NCI-H446 treated with DMSO at 0.1 percent for 48 hours (cell line): ENCODE measurements at regions not wholly inside any gene's neighbourhood (a gene's known extent, or its start where the extent isn't known, plus 50 kb on each side); places are given as distances from the start of the nearest gene placed in this dataset.

Experiments used
- DNase-seq: peaks from one replicate; lab custom pipeline; 2025; lab: John Stamatoyannopoulos, UW

DNA sequence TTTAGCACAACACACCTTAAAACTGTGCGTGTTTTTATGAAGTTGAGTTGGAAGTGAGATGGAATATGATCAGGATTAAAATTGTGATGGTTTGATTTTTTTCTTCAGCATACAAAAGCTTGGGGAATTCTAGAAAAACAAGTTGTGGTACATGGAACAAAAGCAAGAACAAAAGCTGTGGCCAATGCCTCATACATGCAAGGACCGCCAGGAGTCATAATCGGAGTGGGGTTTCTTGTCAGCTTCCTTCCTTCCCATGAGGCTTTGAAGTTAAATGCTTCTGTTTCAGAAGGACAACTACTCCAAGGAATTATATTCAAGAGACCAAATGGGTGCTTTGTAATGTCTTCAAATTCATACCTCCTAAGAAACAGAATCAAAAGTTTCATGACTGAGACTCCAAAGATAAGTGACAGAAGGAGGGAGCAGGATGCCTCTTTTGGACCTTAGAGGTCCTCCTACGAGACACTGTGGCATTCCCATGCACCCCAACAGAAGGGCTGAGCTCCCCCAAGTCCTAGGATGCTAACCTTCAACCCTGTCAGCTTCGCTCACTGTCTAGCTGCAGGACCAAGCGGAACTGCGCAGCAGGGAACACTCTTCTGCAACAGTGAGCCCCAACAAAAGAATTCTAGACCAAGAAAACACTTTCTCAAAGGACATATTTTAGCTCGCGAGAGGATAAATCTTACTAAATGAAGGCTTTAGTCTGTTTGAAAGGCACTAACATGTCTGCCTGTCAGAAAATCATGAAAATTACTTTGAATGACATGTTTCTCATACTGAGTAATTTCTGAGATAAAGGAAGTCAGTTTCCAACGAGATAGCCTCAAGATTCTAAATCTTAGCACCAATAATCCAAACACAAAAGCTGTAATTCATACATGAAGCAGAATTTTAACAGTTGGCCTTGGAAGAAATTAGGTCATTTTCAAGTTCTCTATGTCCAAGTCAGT, 108.5 kb upstream of the NHSL1 start:
- DNase-seq: no peak

DNA sequence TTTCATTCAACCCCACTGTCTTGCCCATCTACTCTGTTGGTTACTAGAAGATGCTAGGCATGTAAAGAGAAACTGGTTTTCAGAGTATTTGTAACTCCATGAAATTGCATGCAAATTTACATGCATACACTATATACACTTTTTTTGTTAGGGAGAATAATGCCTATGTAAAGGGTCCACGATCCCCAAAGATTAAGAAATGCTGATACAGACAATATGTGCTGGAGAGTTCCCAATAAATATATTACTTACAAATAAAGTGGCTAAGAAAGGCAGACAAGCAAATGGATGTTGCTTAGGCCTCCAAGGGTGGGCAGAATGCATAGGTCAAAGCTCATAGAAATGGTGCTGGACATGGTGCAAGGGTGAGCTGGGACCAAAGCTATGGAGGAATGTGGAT, 109.6 kb upstream of the NHSL1 start:
- DNase-seq: no peak

DNA sequence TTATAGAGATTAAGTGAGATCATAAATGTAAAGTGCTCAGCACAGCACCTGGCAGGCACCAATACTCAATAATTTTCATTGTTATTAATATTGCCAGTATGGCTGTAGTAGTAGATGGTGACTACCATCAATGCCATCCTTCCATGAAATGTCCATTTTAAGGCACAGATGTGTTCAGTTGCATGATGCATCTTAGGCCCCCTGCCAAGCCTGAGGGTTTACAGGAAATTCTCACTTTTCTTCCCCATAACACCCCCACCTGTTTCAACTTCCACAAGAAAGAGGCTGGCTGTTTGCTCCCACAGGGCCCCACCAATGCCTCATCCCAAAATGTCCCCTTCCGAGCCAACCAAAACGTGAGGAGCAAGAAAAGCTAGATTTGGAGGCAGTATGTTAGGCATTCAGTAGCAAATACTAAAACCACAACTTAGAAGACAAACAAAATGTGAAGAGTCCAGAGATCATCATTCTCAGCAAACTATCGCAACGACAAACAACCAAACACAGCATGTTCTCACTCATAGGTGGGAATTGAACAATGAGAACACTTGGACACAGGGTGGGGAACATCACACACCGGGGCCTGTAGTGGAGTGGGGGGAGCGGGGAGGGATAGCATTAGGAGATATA, 110.6 kb upstream of the NHSL1 start:
- no peak for DNase-seq

DNA sequence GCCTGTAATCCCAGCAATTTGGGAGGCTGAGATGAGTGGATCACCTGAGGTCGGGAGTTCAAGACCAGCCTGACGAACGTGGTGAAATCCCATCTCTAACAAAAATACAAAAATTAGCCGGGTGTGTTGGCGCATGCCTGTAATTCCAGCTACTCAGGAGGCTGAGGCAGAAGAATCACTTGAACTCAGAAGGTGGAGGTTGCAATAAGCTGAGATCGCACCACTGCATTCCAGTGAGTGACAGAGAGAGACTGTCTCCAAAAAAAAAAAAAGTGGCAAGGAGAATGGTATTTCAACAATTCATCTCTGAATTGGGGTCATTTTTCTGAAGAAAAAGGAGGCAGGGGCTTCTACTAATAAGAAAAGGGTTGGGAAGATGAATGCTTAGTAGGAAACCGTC, 111.5 kb upstream of the NHSL1 start:
- no peak for DNase-seq

GRCh38 chr6:138614151-138614550, 114.9 kb upstream of the NHSL1 start:
- DNase-seq: no peak

DNA sequence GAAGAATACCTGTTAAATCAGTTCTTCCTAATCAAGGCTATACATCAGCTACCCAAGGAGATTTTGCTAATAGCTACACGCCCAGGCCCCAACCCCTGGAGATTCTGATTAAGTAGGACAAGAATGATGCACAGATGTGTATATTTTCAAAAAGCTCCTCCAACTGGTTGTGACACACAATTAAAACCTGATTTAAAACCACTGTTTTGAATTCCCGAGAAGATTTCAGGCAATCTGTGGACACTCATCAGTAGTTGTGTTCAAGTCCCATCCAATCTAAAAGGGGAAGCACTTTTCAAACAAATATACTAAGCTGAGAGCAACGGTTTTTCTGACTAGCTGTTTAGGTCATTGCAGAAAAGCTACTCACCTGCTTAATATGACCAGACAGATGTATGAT, 118.9 kb upstream of the NHSL1 start:
- no peak for DNase-seq

DNA sequence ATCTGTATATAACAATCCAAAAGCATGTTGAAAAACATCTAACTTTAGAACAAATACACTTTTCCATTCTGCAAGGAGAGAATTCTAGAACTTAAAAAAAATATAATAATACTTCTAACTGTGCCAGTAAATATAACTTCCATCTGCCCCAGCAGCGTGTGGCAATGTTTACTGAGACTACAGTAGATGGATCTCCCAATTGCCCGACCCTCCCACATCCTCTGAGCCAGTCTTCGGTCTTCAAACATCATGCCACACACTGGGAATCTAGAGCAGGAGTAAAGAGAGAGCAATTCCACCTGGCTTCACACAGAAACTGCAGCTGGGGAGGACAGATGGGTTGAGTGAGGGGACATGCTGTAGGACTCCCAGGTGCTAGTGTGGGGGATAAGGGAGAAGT, 121.3 kb upstream of the NHSL1 start:
- DNase-seq: no peak

DNA sequence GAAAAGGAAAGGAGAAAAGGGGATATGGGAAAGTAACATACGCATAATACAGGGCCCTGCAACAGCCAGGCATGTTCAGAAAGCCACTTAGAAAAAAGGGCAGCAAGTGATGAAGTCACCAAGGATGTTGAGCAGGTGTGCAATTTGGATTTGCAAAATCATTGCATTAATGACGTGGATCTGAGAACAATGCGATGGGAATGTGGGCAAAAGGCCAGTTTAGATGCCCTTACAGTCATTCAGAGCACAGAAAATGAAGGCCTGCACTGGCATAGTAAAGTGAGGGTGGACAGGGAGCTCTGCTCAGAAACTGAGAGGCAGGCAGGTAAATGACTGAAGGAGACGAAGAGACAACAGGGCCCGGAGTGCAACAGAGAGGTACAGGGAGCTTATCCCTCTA, 123.7 kb upstream of the NHSL1 start:
- DNase-seq: no peak

DNA sequence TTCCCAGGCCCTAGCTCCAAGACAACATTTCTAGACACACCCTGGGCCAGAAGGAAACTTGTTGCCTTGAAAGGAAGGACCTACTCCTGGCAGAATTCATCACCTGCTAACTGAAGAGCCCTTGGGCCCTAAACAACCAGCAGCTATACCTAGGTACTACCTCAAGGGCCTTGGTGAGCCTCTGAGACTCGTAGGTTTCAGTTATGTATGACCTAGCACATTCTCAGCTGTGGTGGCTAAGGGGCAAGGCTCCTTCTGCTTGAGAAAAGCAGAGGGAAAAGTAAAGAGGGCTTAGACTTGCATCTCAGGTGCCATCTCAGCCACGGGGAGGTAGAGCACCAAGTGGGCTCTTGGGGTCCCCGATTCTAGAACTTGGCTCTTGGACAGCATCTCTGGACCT, 132.3 kb upstream of the NHSL1 start:
- no peak for DNase-seq

GRCh38 chr6:138637822-138638221, 135.7 kb upstream of the CCDC28A start:
- no peak for DNase-seq

GRCh38 chr6:138638604-138639003, 135.0 kb upstream of the CCDC28A start:
- peak; percentile 2 for DNase-seq

GRCh38 chr6:138640028-138640427, 133.5 kb upstream of the CCDC28A start:
- no peak for DNase-seq

DNA sequence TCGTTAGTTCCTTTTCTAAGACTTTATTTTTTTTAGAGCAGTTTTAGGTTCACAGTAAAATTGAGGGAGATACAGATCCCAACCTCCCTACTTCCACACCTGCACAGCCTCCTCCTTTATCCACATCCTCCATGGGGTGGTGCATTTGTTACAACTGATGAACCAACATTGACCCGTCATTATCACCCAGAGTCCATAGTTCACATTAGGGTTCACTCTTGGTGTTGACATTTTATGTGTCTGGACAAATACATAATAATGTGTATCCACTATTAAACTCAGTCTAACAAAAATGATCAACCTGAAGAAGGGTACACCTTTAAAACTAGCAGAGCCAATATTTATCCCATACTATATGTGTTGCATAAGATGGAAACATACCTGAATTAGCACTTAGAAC, 130.4 kb upstream of the CCDC28A start:
- no peak for DNase-seq

- no peak for DNase-seq
Measured at GRCh38 chr6:138645976-138646640, 127.5 kb upstream of the CCDC28A start.

DNA sequence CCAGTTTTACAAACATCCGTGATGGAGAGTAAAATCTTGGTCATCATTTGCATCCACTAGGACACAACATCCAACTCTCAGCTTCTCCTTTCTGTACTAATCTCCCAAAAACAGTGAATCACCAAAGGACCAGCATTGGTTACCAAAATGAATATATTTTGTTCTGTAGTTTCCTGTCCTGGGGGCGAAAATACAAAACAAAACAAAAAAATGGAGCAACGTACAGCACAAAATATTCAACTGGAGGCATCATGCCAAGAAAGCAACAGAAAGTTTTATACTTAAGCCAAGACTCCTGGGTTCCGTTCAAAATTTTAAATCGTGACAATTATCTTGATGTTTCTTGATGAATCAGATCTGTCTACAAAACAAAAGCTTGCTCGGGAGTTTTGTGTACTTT, 126.6 kb upstream of the CCDC28A start:
- DNase-seq: no peak

GRCh38 chr6:138648127-138648526, 125.4 kb upstream of the CCDC28A start:
- DNase-seq: no peak

DNA sequence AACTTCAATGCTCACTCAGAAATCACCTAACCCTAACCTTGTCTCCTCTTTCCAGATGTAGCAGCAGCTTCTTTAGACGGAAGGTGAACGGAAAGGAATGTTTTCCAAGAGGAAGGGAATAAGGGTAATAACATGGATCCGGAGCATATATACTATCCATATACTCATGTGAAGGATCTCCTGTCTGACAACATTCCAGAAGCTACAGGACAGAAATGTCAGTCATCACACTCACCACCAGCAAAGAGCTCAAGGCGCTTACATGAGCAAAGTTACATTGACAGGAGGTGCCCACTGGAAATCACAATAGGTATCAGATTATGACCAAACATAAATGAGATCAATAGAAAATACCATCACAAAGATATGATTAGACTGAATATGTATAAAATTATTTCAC, 122.1 kb upstream of the CCDC28A start:
- DNase-seq: no peak

GRCh38 chr6:138652824-138653223, 120.7 kb upstream of the CCDC28A start:
- no peak for DNase-seq

DNA sequence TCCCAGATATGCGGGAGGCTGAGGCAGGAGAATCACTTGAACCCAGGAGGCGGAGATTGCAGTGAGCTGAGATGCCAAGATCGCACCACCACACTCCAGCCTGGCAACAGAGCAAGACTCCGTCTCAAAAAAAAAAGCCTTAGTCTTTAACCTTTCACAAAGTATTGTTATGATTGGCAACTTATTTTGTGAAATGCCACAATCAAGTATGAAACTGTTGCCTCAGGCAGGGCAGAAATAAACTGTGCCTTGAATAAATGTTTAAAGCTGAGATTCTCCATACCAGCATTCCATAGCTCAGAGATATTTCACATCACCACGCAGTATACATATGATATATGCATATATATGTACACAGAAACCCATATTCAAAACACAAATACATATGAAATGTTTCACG, 120.1 kb upstream of the CCDC28A start:
- no peak for DNase-seq

DNA sequence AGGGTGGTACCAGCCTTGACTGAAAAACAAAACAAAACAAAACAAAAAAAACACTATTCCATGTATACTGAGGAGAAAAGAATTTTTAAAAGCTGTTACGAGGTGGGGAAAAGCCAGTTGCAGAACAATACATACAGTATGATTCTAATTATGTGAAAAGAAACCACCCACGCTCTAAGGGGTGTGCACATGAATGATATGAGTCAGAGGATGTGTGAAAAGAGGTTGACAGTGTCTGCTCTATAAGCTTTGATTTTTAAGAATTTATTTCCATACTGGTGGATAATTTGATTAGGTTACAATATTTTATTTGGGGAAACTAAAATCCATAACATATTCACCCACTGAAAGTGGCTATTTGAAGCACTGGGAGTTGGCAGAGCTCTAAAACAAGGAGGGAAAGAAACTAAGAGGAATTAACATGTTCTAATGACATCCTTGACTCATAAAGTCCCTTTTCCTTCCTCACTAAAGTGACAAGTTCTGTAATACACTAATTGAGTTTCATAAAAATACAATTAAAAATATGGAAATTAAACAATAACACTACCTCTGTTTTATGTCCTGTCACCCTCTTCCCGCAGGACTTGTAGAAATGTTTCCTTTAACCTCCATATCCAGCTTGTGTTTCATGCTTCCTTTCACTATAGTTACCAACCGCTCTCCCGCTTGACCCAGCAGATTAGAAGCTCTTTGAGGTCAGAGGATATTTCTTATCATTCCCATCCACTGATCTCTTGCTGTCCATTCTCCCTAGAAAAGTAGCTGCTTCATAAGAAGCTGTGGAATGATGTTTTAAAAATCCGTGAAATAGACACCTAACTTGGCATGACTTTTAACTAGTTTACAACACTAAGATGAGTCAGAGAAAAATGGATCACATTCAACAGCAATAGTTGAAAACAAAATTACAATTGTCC, 118.6 kb upstream of the CCDC28A start:
- no peak for DNase-seq

- no peak for DNase-seq
Measured at GRCh38 chr6:138655828-138656227, 117.7 kb upstream of the CCDC28A start.
